ENCODE measurements at regions not wholly inside any gene's neighbourhood (a gene's known extent, or its start where the extent isn't known, plus 50 kb on each side); places are given as distances from the start of the nearest gene placed in this dataset.
"Not testable (repeated sequence)": the region's sequence is repeated elsewhere in the genome, so short reads cannot be mapped to it uniquely, and the experiment has no call there.

GRCh38 chr10:126749015-126749655, 78.6 kb upstream of the C10orf90 start:
- peak; percentile 48 for DNase-seq (ENCODE audit: low read depth)
- H3K4me3 ChIP-seq (ENCODE audit: low read depth, low read length) = no peak overlapping the region
- peak; percentile 61 for TF ChIP-seq CTCF (IDR thresholded peaks at IDR 0.05; ENCODE audit: insufficient read depth, low read depth, low read length, missing control alignments)

GRCh38 chr10:126754966-126755365, 84.5 kb upstream of the C10orf90 start:
- DNase-seq (ENCODE audit: low read depth) = no peak
- TF ChIP-seq CTCF (IDR thresholded peaks at IDR 0.05; ENCODE audit: insufficient read depth, low read depth, low read length, missing control alignments) = no peak
- H3K4me3 ChIP-seq (ENCODE audit: low read depth, low read length) = no peak overlapping the region

GRCh38 chr10:126758867-126759266, 88.4 kb upstream of the C10orf90 start:
- no peak for DNase-seq (ENCODE audit: low read depth)
- no peak overlapping the region for H3K4me3 ChIP-seq (ENCODE audit: low read depth, low read length)
- no peak for TF ChIP-seq CTCF (IDR thresholded peaks at IDR 0.05; ENCODE audit: insufficient read depth, low read depth, low read length, missing control alignments)

- TF ChIP-seq CTCF (IDR thresholded peaks at IDR 0.05; ENCODE audit: insufficient read depth, low read depth, low read length, missing control alignments) = no peak
- H3K4me3 ChIP-seq (ENCODE audit: low read depth, low read length) = no peak overlapping the region
- no peak for DNase-seq (ENCODE audit: low read depth)
Measured at GRCh38 chr10:126759531-126759930, 89.0 kb upstream of the C10orf90 start.

GRCh38 chr10:126766646-126767045, 96.2 kb upstream of the C10orf90 start:
- DNase-seq (ENCODE audit: low read depth); H3K4me3 ChIP-seq (ENCODE audit: low read depth, low read length): not testable (repeated sequence)

- no peak for DNase-seq (ENCODE audit: low read depth)
- no peak for TF ChIP-seq CTCF (IDR thresholded peaks at IDR 0.05; ENCODE audit: insufficient read depth, low read depth, low read length, missing control alignments)
- no peak overlapping the region for H3K4me3 ChIP-seq (ENCODE audit: low read depth, low read length)
Measured at GRCh38 chr10:126770809-126771208, 100.3 kb upstream of the C10orf90 start.

- DNase-seq (ENCODE audit: low read depth) = no peak
- no peak for TF ChIP-seq CTCF (IDR thresholded peaks at IDR 0.05; ENCODE audit: insufficient read depth, low read depth, low read length, missing control alignments)
- no peak overlapping the region for H3K4me3 ChIP-seq (ENCODE audit: low read depth, low read length)
Measured at GRCh38 chr10:126776168-126776567, 105.7 kb upstream of the C10orf90 start.

All from GM12865 (cell line).